ENCODE measurements at regions not wholly inside any gene's neighbourhood (a gene's known extent, or its start where the extent isn't known, plus 50 kb on each side); places are given as distances from the start of the nearest gene placed in this dataset.

GRCh38 chr18:6650127-6650507 lies 79.4 kb upstream of the ARHGAP28 start:
- TF ChIP-seq CTCF (IDR thresholded peaks at IDR 0.05) (no peak), CREB1 (CRISPR knock-in tag; IDR thresholded peaks at IDR 0.05) (no peak), ATF6 (CRISPR knock-in tag; IDR thresholded peaks at IDR 0.05) (no peak), ZNF263 (CRISPR knock-in tag; IDR thresholded peaks at IDR 0.05; ENCODE audit: low read depth) (no peak), PREB (CRISPR knock-in tag; IDR thresholded peaks at IDR 0.05; ENCODE audit: borderline replicate concordance) (no peak)
